ENCODE measurements at regions not wholly inside any gene's neighbourhood (a gene's known extent, or its start where the extent isn't known, plus 50 kb on each side); places are given as distances from the start of the nearest gene placed in this dataset.

- POLR2A ChIA-PET, result no interaction called here
- intact Hi-C loops (cut with micrococcal nuclease), result loop anchor here (1.0 to 2.0 kb wide), 3 partner anchors 37 to 1101 kb away; no protein-coding TSS in a partner anchor
- no peak overlapping the region for H3K4me2 ChIP-seq (ENCODE audit: low read length)
- no TSS peak for BruUV-seq (replicated peaks)
- ATAC-seq (no peak), DNase-seq (ENCODE audit: low read depth, low spot score) (no peak)
- no peaks in the 10 kb centered on the region for H3K36me3 ChIP-seq (ENCODE audit: control insufficient read depth in 1 of 2, insufficient read depth in 2 of 2, low read length in 2 of 2)
- CTCF ChIA-PET, result interaction anchor here (0.8 to 1.5 kb wide), 6 partner anchors 28 to 280 kb away, joined by 3 to 9 read pairs (median 3); no protein-coding TSS in a partner anchor
- H3K9ac ChIP-seq (ENCODE audit: low read length), result no peak overlapping the region
- no peak for TF ChIP-seq ZBTB33 (IDR thresholded peaks at IDR 0.05; ENCODE audit: extremely low read depth, insufficient replicate concordance, low read length)
- TF ChIP-seq CEBPB (IDR thresholded peaks at IDR 0.05; ENCODE audit: low read depth), result no peak
- no peak for TF ChIP-seq TCF7L2 (IDR thresholded peaks at IDR 0.05; ENCODE audit: borderline replicate concordance, extremely low read depth, insufficient read depth, insufficient read length)
- TF ChIP-seq MAX (IDR thresholded peaks at IDR 0.05), result no peak
- TF ChIP-seq EZH2 (IDR thresholded peaks at IDR 0.05), result no peak
- no peak for TF ChIP-seq REST (IDR thresholded peaks at IDR 0.05; ENCODE audit: low read depth)
- no peak for TF ChIP-seq CBX3 (IDR thresholded peaks at IDR 0.05; ENCODE audit: low read depth)
- TF ChIP-seq ELF1 (IDR thresholded peaks at IDR 0.05; ENCODE audit: borderline replicate concordance, low read depth), result no peak
- no peak for TF ChIP-seq POLR2A (IDR thresholded peaks at IDR 0.05; ENCODE audit: borderline replicate concordance, extremely low read depth, insufficient read depth, insufficient read length)
- TF ChIP-seq EGR1 (IDR thresholded peaks at IDR 0.05; ENCODE audit: low read depth), result no peak
- no peak for TF ChIP-seq CTCF (IDR thresholded peaks at IDR 0.05 in 2 of 3, conservative IDR thresholded peaks at IDR 0.05 in 1 of 3; ENCODE audit: borderline replicate concordance in 1 of 3, insufficient read depth in 1 of 3, low read depth in 2 of 3, low read length in 2 of 3)
- no peak for TF ChIP-seq POLR2AphosphoS5 (IDR thresholded peaks at IDR 0.05; ENCODE audit: low read depth, low read length)
- no peak for TF ChIP-seq SRF (IDR thresholded peaks at IDR 0.05; ENCODE audit: low read depth)
- no peaks in the 10 kb centered on the region for H3K79me2 ChIP-seq (ENCODE audit: insufficient read depth, low read length)
- H3K4me1 ChIP-seq (ENCODE audit: control insufficient read depth in 1 of 2, insufficient read depth in 2 of 2, low read length in 2 of 2), result no peaks in the 10 kb centered on the region
- RAD21 ChIA-PET (ENCODE audit: low non-redundant PET in 1 of 2, low total read pairs in 2 of 2, uncharacterized antibody in 2 of 2, unreplicated experiment in 2 of 2), result interaction anchor here in 1 of 2 experiments (0.5 kb wide), 1 partner anchor 22 kb away, joined by 3 read pairs; no protein-coding TSS in a partner anchor
- H3K9me2 ChIP-seq (ENCODE audit: insufficient read depth), result no peaks in the 10 kb centered on the region
- no peaks in the 10 kb centered on the region for H4K20me1 ChIP-seq (ENCODE audit: insufficient read depth)
- no peak overlapping the region for H3K4me3 ChIP-seq (replicated peaks in 1 of 2; ENCODE audit: low read depth in 1 of 2, low read length in 2 of 2)
- no peaks in the 10 kb centered on the region; the same call in none of the 2 replicates for H3K27me3 ChIP-seq (ENCODE audit: insufficient read depth, low read length)
- no peaks in the 10 kb centered on the region for H3K9me3 ChIP-seq (ENCODE audit: control insufficient read depth in 1 of 2, insufficient read depth in 1 of 2, low read depth in 1 of 2, low read length in 2 of 2)
- no peak overlapping the region for H3K27ac ChIP-seq (ENCODE audit: low read depth, low read length)
- no peak overlapping the region for H2AFZ ChIP-seq (ENCODE audit: low read depth, low read length, poor library complexity, severe bottlenecking)
Observed at GRCh38 chr9:75201480-75202209, 113.3 kb downstream of the OSTF1 start.
